ENCODE measurements at regions not wholly inside any gene's neighbourhood (a gene's known extent, or its start where the extent isn't known, plus 50 kb on each side); places are given as distances from the start of the nearest gene placed in this dataset.

- H3K27ac Mint-ChIP-seq (ENCODE audit: unreplicated experiment) = no peak overlapping the region
- no peaks in the 10 kb centered on the region for H3K27me3 Mint-ChIP-seq (ENCODE audit: unreplicated experiment)
- no peaks in the 10 kb centered on the region for H3K36me3 Mint-ChIP-seq (ENCODE audit: low read depth, unreplicated experiment)
- H3K4me1 Mint-ChIP-seq (ENCODE audit: unreplicated experiment) = no peaks in the 10 kb centered on the region
- H3K9me3 Mint-ChIP-seq (ENCODE audit: unreplicated experiment) = no peaks in the 10 kb centered on the region
- peak; percentile 59 for TF ChIP-seq CTCF (IDR thresholded peaks at IDR 0.05; ENCODE audit: unreplicated experiment)
- H3K4me3 Mint-ChIP-seq (ENCODE audit: unreplicated experiment) = no peak overlapping the region
- peak; percentile 49 for DNase-seq (ENCODE audit: low spot score)
Observed at GRCh38 chrX:22748093-22748999, 251.4 kb upstream of the DDX53 start.

GRCh38 chrX:22758807-22759481 lies 240.8 kb upstream of the DDX53 start:
- no peaks in the 10 kb centered on the region for H3K36me3 Mint-ChIP-seq (ENCODE audit: low read depth, unreplicated experiment)

GRCh38 chrX:22760513-22761057 lies 239.2 kb upstream of the DDX53 start:
- no peak for DNase-seq (ENCODE audit: low spot score)
- Mint-ChIP-seq H3K27ac (ENCODE audit: unreplicated experiment) (no peak overlapping the region), H3K4me1 (ENCODE audit: unreplicated experiment) (no peaks in the 10 kb centered on the region), H3K9me3 (ENCODE audit: unreplicated experiment) (no peaks in the 10 kb centered on the region), H3K4me3 (ENCODE audit: unreplicated experiment) (no peak overlapping the region), H3K36me3 (ENCODE audit: low read depth, unreplicated experiment) (no peaks in the 10 kb centered on the region), H3K27me3 (ENCODE audit: unreplicated experiment) (no peaks in the 10 kb centered on the region)
- TF ChIP-seq CTCF (IDR thresholded peaks at IDR 0.05; ENCODE audit: unreplicated experiment) = no peak

More at GRCh38 chrX:22758807-22759481, 240.8 kb upstream of the DDX53 start:
- Mint-ChIP-seq H3K4me3 (ENCODE audit: unreplicated experiment) (no peak overlapping the region), H3K4me1 (ENCODE audit: unreplicated experiment) (no peaks in the 10 kb centered on the region), H3K9me3 (ENCODE audit: unreplicated experiment) (no peaks in the 10 kb centered on the region), H3K27me3 (ENCODE audit: unreplicated experiment) (no peaks in the 10 kb centered on the region), H3K27ac (ENCODE audit: unreplicated experiment) (no peak overlapping the region)
- TF ChIP-seq CTCF (IDR thresholded peaks at IDR 0.05; ENCODE audit: unreplicated experiment) = no peak
- DNase-seq (ENCODE audit: low spot score) = no peak

GRCh38 chrX:22788221-22788620 lies 211.5 kb upstream of the DDX53 start:
- Mint-ChIP-seq H3K4me1 (ENCODE audit: unreplicated experiment) (no peaks in the 10 kb centered on the region), H3K9me3 (ENCODE audit: unreplicated experiment) (no peaks in the 10 kb centered on the region), H3K36me3 (ENCODE audit: low read depth, unreplicated experiment) (no peaks in the 10 kb centered on the region), H3K4me3 (ENCODE audit: unreplicated experiment) (no peak overlapping the region), H3K27ac (ENCODE audit: unreplicated experiment) (no peak overlapping the region), H3K27me3 (ENCODE audit: unreplicated experiment) (peaks cover 1% of the 10 kb centered on the region)
- no peak for TF ChIP-seq CTCF (IDR thresholded peaks at IDR 0.05; ENCODE audit: unreplicated experiment)
- DNase-seq (ENCODE audit: low spot score) = no peak

Data from endothelial cell (in vitro differentiated cells).